HL-60 (cell line): ENCODE measurements at regions not wholly inside any gene's neighbourhood (a gene's known extent, or its start where the extent isn't known, plus 50 kb on each side); places are given as distances from the start of the nearest gene placed in this dataset.
"Not testable (repeated sequence)": the region's sequence is repeated elsewhere in the genome, so short reads cannot be mapped to it uniquely, and the experiment has no call there.

Source experiments
- DNase-seq, 2 experiments: peaks; one replicate each; pipeline ENCODE4 v3.0.0-alpha.2; 2010 to 2020; ENCODE audit warnings: low read depth in 1 of 2, low spot score in 1 of 2
- H3K27ac ChIP-seq: fragments of 250-450 bp; sonication (Bioruptor Pico); replicated peaks from 2 replicates; pipeline ENCODE4 v1.5.1; 2020; ENCODE audit warnings: mild to moderate bottlenecking, moderate library complexity
- H3K27me3 ChIP-seq: fragments of 250-450 bp; sonication (Bioruptor Pico); 2 replicates; pipeline ENCODE4 v1.5.1; 2021; ENCODE audit warnings: mild to moderate bottlenecking, moderate library complexity; ENCODE audit not compliant: insufficient read depth, poor library complexity, severe bottlenecking
- H3K4me3 ChIP-seq: replicated peaks from 2 replicates; pipeline ENCODE4 v1.5.1; 2011; ENCODE audit warnings: mild to moderate bottlenecking, control low read depth, low read length; ENCODE audit not compliant: insufficient read depth
- CTCF ChIP-seq: IDR thresholded peaks from one replicate; pipeline ENCODE4 v1.5.1; 2011; ENCODE audit warnings: low read length, control low read depth, inconsistent platforms; ENCODE audit not compliant: insufficient read depth
- GABPA ChIP-seq: IDR thresholded peaks from 2 replicates; pipeline ENCODE4 v1.6.1; 2012; ENCODE audit warnings: low read depth
- POLR2AphosphoS5 ChIP-seq: IDR thresholded peaks from 2 replicates; pipeline ENCODE4 v1.6.1; 2012; ENCODE audit warnings: low read depth
- SPI1 ChIP-seq: IDR thresholded peaks from 2 replicates; pipeline ENCODE4 v1.6.1; 2012; ENCODE audit warnings: low read depth, mild to moderate bottlenecking, borderline replicate concordance
- TF ChIP-seq, protein P1 (sequence below): IDR thresholded peaks from 2 replicates; pipeline ENCODE4 v1.6.1; 2012; ENCODE audit warnings: low read depth; ENCODE audit not compliant: insufficient replicate concordance

DNA sequence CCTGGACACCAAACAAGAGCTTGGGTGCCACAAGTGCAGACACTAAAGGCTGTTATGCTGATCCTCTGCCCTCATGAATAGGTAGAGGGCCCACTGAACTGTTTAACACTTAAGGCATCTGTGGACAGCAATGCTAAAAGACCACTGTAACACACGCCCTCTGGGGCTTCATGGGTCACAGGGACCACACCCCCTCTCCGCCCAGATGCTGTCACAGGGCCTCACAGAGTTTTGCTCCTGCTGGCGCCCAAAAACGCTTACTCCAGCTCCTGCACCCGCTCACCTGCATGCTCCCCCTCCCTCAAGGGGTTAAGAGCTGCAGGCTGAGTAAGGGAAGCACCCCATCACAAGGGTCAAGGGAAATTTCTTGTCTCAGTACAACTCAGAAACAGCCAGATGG, 141.8 kb upstream of the NUDT4 start:
- Histone ChIP-seq H3K27ac (no peak overlapping the region), H3K27me3 (no peaks in the 10 kb centered on the region), H3K4me3 (no peak overlapping the region)
- no peak for TF ChIP-seq GABPA
- no peak for TF ChIP-seq CTCF
- no peak for TF ChIP-seq POLR2AphosphoS5
- TF ChIP-seq, protein P1, sequence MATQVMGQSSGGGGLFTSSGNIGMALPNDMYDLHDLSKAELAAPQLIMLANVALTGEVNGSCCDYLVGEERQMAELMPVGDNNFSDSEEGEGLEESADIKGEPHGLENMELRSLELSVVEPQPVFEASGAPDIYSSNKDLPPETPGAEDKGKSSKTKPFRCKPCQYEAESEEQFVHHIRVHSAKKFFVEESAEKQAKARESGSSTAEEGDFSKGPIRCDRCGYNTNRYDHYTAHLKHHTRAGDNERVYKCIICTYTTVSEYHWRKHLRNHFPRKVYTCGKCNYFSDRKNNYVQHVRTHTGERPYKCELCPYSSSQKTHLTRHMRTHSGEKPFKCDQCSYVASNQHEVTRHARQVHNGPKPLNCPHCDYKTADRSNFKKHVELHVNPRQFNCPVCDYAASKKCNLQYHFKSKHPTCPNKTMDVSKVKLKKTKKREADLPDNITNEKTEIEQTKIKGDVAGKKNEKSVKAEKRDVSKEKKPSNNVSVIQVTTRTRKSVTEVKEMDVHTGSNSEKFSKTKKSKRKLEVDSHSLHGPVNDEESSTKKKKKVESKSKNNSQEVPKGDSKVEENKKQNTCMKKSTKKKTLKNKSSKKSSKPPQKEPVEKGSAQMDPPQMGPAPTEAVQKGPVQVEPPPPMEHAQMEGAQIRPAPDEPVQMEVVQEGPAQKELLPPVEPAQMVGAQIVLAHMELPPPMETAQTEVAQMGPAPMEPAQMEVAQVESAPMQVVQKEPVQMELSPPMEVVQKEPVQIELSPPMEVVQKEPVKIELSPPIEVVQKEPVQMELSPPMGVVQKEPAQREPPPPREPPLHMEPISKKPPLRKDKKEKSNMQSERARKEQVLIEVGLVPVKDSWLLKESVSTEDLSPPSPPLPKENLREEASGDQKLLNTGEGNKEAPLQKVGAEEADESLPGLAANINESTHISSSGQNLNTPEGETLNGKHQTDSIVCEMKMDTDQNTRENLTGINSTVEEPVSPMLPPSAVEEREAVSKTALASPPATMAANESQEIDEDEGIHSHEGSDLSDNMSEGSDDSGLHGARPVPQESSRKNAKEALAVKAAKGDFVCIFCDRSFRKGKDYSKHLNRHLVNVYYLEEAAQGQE: no peak
- no peak for TF ChIP-seq SPI1
- no peak for DNase-seq

DNA sequence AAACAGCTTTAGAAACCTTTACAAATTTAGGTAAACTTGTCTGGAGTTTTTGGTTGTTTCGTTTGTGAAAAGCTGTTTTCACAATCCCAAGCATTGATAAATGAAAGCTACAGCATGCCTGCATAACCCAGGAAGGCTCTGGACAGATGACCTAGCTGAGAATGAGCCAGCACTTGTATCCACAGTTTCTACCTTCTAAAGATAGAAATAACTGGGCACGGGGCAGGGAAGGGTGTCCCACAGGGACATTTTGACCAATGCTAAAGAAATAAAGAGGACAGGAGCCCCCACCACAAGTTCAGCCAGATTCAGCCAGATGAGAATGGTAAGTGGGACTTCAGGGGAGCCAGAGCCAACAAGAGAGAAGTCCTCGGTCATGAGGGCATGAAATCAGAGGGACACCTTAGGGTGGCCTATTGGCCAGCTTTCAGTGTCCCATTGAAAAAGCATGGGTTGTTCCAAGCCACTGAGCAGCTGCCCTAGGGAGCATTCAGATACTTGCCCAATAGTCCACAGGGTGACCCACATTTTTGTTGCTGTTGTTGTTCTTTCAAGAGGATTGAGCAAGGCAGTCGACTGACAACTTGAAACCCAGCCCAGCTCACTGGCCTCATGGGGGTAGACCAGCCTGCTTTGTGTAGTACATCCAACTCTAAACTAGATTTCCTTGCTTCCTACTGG, 140.3 kb upstream of the NUDT4 start:
- Histone ChIP-seq H3K27me3 (no peaks in the 10 kb centered on the region), H3K4me3 (no peak overlapping the region), H3K27ac (no peak overlapping the region)
- no peak for DNase-seq
- TF ChIP-seq, protein P1: no peak
- no peak for TF ChIP-seq POLR2AphosphoS5
- no peak for TF ChIP-seq GABPA
- no peak for TF ChIP-seq CTCF
- no peak for TF ChIP-seq SPI1

- not testable (repeated sequence) for DNase-seq, H3K27me3 ChIP-seq, H3K27ac ChIP-seq, H3K4me3 ChIP-seq
Measured at GRCh38 chr12:93238512-93239262, 139.0 kb upstream of the NUDT4 start.

DNA sequence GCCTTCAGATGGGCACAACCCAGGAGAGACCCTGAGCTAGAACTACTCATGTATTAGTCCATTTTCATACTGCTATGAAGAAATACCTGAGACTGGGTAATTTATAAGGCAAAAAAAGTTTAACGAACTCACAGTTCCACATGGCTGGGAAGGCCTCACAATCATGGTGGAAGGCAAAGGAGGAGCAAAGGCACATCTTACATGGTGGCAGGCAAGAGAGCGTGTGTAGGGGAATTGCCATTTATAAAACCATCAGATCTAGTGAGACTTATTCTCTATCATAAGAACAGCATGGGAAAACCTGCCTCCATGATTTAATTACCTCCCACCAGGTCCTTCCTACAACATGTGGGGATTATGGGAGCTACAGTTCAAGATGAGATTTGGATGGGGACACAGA, 137.9 kb upstream of the NUDT4 start:
- not testable (repeated sequence) for H3K4me3 ChIP-seq, DNase-seq, H3K27ac ChIP-seq, H3K27me3 ChIP-seq
